ENCODE measurements at regions not wholly inside any gene's neighbourhood (a gene's known extent, or its start where the extent isn't known, plus 50 kb on each side); places are given as distances from the start of the nearest gene placed in this dataset.
A peak's percentile ranks its signal among the peaks of the same experiment; 100 is the strongest.

GRCh38 chr21:34022627-34023335 lies 50.6 kb upstream of the MRPS6 start:
- peak; percentile 33 for DNase-seq

GRCh38 chr21:34021726-34022125 lies 51.7 kb upstream of the MRPS6 start:
- DNase-seq = no peak

DNA sequence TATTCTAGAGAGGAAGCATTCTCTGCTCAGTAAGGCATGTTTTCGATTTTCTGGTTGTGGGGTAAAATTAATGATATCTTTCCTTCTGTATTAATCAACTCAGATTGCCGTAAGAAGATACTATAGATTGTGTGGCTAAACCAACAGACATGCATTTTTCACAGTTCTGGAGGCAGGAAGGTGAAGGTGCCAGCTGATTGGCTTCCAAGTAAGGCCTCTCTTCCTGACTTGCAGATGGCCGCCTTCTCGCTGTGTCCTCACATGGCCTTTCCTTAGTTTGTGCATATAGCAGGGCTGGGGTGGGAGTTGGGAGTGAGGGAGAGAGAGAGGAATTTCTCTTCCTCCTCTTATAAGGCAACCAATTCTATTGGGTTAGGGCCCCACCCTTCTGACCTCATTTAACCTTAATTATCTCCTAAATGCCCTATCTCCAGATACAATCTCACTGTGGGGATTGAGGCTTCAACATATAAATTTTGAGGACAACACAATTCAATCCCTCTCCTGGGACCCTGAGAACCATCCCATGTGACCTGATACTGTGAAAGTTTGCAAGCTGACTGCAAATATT lies 52.3 kb upstream of the MRPS6 start:
- DNase-seq = no peak

GRCh38 chr21:34020005-34020847 lies 53.2 kb upstream of the MRPS6 start:
- no peak for DNase-seq

DNA sequence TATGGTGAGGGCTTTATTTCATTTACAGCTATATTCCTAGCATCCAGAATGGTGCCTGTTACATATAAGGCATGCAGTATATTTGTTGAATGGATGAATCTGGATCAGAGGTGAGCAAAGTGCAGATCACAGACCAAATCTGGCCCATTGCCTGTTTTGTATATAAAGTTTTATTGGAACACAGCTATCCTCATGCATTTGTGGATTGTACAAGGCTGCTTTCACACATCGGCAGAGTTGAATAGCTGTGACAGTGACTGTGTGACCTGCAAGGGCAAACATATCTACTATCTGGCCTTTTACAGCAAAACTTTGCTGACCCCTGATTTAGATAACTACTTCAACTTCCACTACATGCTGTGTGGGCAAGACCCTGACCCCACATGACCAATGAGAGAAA lies 54.0 kb upstream of the MRPS6 start:
- DNase-seq = no peak

DNA sequence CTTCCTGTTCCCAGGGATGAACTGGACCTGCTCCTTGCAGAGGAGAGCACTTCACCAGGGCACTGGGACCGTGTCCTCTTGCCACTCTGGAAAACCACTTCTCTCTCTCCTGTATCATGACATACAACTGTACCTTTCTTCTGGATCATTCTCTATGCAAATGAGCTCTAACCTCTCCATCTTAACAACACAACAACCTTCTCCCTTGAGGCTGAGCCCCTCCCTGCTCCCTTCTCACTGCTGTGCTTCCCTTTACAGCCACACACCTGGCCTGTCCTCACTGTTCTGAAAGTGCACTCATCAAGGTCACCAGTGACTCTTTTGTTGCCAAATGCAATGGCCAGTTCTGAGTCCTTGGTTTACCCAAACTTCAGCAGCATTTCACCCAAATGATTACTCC lies 54.5 kb upstream of the MRPS6 start:
- no peak for DNase-seq

DNA sequence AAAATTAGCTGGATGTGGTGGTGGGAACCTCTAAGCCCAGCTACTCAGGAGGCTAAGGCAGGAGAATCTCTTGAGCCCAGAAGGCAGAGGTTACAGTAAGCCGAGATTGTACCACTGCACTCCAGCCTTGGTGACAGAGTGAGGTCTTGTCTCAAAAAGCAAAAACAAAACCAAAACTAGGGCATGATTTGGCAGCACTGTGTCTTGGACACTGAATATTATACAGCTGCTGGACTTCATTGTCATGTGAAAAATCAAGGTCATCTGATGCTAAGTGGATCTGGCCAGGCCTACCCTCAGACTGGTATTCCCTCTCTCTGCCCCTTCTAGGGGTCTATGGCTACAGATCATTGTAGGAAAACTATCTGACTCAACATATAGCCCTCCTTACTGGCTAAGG lies 55.2 kb upstream of the MRPS6 start:
- no peak for DNase-seq

- no peak for DNase-seq
These were observed 56.1 kb upstream of the MRPS6 start for GRCh38 chr21:34017039-34017961.

DNA sequence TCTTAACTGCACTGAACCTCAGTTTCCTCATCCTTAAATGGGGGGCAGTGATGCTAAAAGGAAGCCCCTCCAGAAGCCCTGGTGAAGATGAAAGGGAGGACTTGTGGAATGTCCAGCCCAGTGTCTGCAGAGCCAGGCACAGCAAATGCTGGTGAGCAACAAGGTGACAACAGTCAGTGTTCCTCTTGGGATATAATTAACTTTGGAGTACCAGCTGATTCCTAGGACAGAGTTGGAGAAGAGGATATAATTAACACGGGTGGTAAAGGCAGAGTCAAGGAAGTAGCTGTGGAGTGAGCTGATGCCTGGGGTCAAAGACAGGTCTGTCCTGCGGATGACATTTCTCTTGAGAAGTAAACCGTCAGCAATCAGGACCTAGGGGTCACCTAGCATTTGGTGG lies 60.7 kb upstream of the MRPS6 start:
- no peak for DNase-seq

GRCh38 chr21:34011660-34012059 lies 61.7 kb upstream of the MRPS6 start:
- DNase-seq = no peak

GRCh38 chr21:34009193-34009592 lies 64.2 kb upstream of the MRPS6 start:
- DNase-seq = no peak

DNA sequence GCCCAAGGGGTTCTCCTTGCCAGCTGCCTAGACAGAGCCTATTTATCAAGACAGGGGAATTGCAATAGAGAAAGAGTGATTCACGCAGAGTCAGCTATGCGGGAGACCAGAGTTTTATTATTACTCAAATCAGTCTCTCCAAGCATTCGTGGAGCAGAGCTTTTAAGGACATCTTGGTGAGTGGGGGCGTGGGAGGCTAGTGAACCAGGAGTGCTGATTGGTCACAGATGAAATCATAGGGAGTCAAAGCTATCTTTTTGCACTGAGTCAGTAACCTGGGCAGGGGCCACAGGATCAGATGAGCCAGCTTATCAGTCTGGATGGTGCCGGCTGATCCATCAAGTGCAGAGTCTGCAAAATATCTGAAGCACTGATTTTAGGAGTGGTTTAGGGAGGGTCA lies 64.8 kb upstream of the MRPS6 start:
- DNase-seq = no peak

GRCh38 chr21:34006611-34007168 lies 66.7 kb upstream of the MRPS6 start:
- no peak for DNase-seq

GRCh38 chr21:34004974-34005373 lies 68.4 kb upstream of the MRPS6 start:
- no peak for DNase-seq

DNA sequence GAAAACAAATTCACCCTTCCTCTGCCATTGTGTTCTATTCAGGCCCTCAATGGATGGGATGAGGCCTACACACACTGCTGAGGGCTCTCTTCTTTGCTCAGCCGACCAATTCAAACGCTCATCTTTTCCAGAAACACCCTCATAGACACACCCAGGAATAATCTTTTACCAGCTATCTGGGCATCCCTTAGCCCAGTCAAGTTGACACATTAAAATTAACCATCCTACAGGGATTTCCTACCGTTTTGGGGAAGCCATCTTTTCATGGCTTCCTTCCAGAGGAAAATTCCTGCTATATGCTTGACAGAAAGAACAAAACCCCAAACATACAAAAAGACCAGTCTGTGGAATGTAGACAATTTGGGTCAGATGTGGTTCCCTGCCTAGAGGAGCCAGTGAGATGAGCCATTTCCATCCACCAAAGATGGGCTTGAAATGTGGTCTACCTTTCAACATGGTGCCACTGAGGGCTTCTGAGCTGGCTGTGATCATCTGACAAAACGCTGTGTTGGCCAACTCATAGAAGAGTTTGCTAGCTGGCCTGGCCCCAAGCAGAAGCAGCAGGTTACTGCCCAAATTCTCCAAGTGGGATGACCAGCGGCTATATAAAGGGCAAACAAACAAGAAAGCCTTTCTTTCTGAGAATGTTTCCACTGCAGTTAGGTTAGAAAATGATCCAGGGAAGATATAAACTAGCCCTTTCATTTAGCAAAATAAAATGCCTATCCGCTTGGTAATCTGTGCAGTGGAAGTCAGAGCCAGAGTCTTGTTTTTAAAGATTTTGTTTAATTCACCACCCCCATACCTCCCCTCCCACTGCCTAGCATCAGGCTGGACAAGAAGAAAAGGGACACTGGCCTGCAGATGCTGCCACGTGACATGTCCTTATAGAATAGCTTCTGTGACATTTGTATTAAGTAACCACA lies 69.1 kb upstream of the MRPS6 start:
- DNase-seq = no peak

GRCh38 chr21:34003428-34003827 lies 70.0 kb upstream of the MRPS6 start:
- DNase-seq = no peak

GRCh38 chr21:34000375-34000774 lies 73.0 kb upstream of the MRPS6 start:
- no peak for DNase-seq

DNA sequence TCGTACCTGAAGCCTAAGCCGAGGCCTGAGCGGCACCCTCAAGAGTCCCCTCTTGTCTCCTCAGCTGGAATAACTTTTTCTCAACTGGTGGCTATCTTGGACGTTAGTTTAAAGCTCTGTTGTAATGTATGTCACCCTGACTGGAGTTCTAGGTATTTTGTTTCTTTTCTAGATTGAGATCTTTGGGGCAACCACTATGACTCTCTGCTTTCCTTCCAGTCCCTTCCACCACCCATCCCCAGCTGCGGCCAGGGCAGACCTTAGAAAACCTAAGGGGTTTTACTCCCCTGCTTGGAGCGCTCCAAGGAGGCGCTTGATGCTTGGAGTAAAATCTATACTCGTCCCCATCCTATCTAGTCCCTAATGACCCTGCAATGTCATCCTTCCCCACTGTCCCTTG lies 74.6 kb upstream of the MRPS6 start:
- DNase-seq = no peak

DNA sequence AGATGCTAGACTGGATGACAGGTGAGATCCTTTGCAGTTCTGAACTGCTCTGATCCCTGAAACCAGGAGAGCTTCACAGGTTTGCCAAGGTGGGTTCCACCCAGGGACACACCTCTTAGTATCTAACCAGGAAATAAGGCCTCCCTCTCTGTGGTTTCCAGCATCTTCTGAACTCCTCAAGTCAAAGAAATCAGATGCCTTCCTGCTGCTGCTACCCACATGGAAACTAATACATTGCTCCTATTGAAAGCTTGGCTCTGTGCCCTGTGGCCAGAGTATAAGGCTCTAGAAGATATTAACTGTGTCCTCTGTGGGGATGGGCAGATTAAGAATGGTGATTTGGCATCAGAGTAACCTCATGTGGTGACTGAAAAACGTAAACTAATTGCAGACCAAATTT lies 75.0 kb upstream of the MRPS6 start:
- no peak for DNase-seq

GRCh38 chr21:33997436-33997835 lies 75.9 kb upstream of the MRPS6 start:
- DNase-seq = no peak

DNA sequence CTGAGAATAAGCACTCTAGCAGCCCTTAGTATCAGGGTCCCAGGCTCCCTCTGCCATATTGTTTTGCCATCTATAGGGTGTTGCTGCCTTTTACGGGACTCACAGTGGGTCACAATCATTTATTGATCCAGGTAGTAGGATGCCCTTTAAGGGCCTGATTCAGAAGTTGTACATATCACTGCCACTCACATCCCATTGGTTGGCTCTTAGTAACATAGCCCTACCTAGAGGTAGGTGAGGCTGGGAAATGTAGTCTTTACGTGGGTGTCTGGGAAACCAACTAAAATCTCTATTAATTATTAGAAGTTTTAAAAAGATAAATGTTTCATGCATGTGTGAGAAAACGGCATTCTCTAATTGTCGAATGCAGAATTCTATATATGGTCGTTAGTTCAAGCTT lies 78.8 kb upstream of the ATP5PO start:
- no peak for DNase-seq

All from activated gamma-delta T cell treated with Interleukin-2 at 50 U/mL for 16 hours (primary cell).